Ishikawa (cell line): ENCODE measurements at regions not wholly inside any gene's neighbourhood (a gene's known extent, or its start where the extent isn't known, plus 50 kb on each side); places are given as distances from the start of the nearest gene placed in this dataset.

Source experiments
- EP300 ChIP-seq: IDR thresholded peaks from 2 replicates; pipeline ENCODE4 v1.6.1; 2012; ENCODE audit warnings: borderline replicate concordance
- RAD21 ChIP-seq: IDR thresholded peaks from 2 replicates; pipeline ENCODE4 v1.6.1; 2012; ENCODE audit warnings: low read depth
- TCF12 ChIP-seq: IDR thresholded peaks from 2 replicates; pipeline ENCODE4 v1.6.1; 2012; ENCODE audit warnings: low read depth
- YY1 ChIP-seq: IDR thresholded peaks from 2 replicates; pipeline ENCODE4 v1.6.1; 2012; ENCODE audit warnings: low read depth

GRCh38 chr9:21683484-21684175 is 118.8 kb upstream of the MTAP start:
- TF ChIP-seq EP300, result no peak
- no peak for TF ChIP-seq YY1
- TF ChIP-seq TCF12, result no peak
- no peak for TF ChIP-seq RAD21
